ENCODE measurements at regions not wholly inside any gene's neighbourhood (a gene's known extent, or its start where the extent isn't known, plus 50 kb on each side); places are given as distances from the start of the nearest gene placed in this dataset.

- no peak for FAIRE-seq
- no TSS peak for BruUV-seq (replicated peaks)
Measured at GRCh38 chr20:48431653-48432493, 395.9 kb downstream of the PREX1 start.

GRCh38 chr20:48426630-48427029 is 401.2 kb downstream of the PREX1 start:
- no peak for DNase-seq (ENCODE audit: low spot score)
- Histone ChIP-seq H3K27ac (ENCODE audit: extremely low read length, insufficient read depth, low read length) (no peak overlapping the region), H3K9me3 (ENCODE audit: low read length) (no peaks in the 10 kb centered on the region), H3K4me2 (ENCODE audit: low read depth, low read length) (no peak overlapping the region), H4K20me1 (ENCODE audit: insufficient read depth, low read length) (no peaks in the 10 kb centered on the region), H2AFZ (ENCODE audit: low read length) (no peak overlapping the region), H3K36me3 (replicated peaks in 1 of 2; ENCODE audit: control insufficient read depth in 1 of 2, insufficient read depth in 2 of 2, low read length in 2 of 2) (no peaks in the 10 kb centered on the region), H3K79me2 (ENCODE audit: insufficient read depth, low read length) (no peaks in the 10 kb centered on the region), H3K4me1 (ENCODE audit: insufficient read depth, low read length) (no peaks in the 10 kb centered on the region), H3K4me3 (replicated peaks in 1 of 3; ENCODE audit: insufficient read depth in 1 of 3, low read depth in 2 of 3, low read length in 3 of 3) (no peak overlapping the region), H3K9ac (ENCODE audit: insufficient read depth, low read depth, low read length) (no peak overlapping the region), H3K27me3 (ENCODE audit: control insufficient read depth in 1 of 2, insufficient read depth in 2 of 2, low read length in 2 of 2) (peaks cover 1 to 44% of the 10 kb centered on the region in 2 experiments; a peak in 2 of 5 replicates)
- ChIA-PET CTCF (ENCODE audit: low intra/inter-chr PET ratio, low total read pairs) (no interaction called here), POLR2A (no interaction called here)
- intact Hi-C loops (cut with micrococcal nuclease; ENCODE audit: unreplicated experiment) (no loop called here), in situ Hi-C loops (cut with HindIII; ENCODE audit: extremely low pct_ligation_motif_present, low pct_unique_long_range_greater_than_20kb) (no loop called here)
- WGBS (ENCODE audit: low lambda C conversion rate): 58% methylated on average over 1 of the region's 1 CpG
- BruUV-seq (replicated peaks): no TSS peak
- ATAC-seq: no peak
- TF ChIP-seq ZNF746 (CRISPR knock-in tag; IDR thresholded peaks at IDR 0.05) (no peak), ZNF660 (CRISPR knock-in tag; IDR thresholded peaks at IDR 0.05; ENCODE audit: borderline replicate concordance, low read depth) (no peak), ZNF557 (CRISPR knock-in tag; IDR thresholded peaks at IDR 0.05) (no peak), ZNF18 (CRISPR knock-in tag; IDR thresholded peaks at IDR 0.05; ENCODE audit: insufficient replicate concordance) (no peak), JARID2 (CRISPR knock-in tag; IDR thresholded peaks at IDR 0.05; ENCODE audit: insufficient replicate concordance) (no peak), MIER2 (CRISPR knock-in tag; IDR thresholded peaks at IDR 0.05) (no peak), HDAC1 (CRISPR knock-in tag; IDR thresholded peaks at IDR 0.05) (no peak), TERF1 (CRISPR knock-in tag; IDR thresholded peaks at IDR 0.05) (no peak), TEAD3 (CRISPR knock-in tag; optimal IDR thresholded peaks at IDR 0.05; ENCODE audit: borderline replicate concordance) (no peak), JUNB (CRISPR knock-in tag; IDR thresholded peaks at IDR 0.05; ENCODE audit: borderline replicate concordance) (no peak), RNF2 (conservative IDR thresholded peaks at IDR 0.05; ENCODE audit: low read depth) (no peak)
- FAIRE-seq: no peak

More at GRCh38 chr20:48431653-48432493, 395.9 kb downstream of the PREX1 start:
- Histone ChIP-seq H3K9ac (ENCODE audit: insufficient read depth, low read depth, low read length) (no peak overlapping the region), H3K4me3 (replicated peaks in 1 of 3; ENCODE audit: insufficient read depth in 1 of 3, low read depth in 2 of 3, low read length in 3 of 3) (no peak overlapping the region), H3K4me2 (ENCODE audit: low read depth, low read length) (no peak overlapping the region), H3K4me1 (ENCODE audit: insufficient read depth, low read length) (no peaks in the 10 kb centered on the region), H3K27ac (ENCODE audit: extremely low read length, insufficient read depth, low read length) (no peak overlapping the region), H3K36me3 (replicated peaks in 1 of 2; ENCODE audit: control insufficient read depth in 1 of 2, insufficient read depth in 2 of 2, low read length in 2 of 2) (no peaks in the 10 kb centered on the region), H3K79me2 (ENCODE audit: insufficient read depth, low read length) (no peaks in the 10 kb centered on the region), H4K20me1 (ENCODE audit: insufficient read depth, low read length) (no peaks in the 10 kb centered on the region), H3K27me3 (ENCODE audit: control insufficient read depth in 1 of 2, insufficient read depth in 2 of 2, low read length in 2 of 2) (peaks cover 2 to 22% of the 10 kb centered on the region in 2 experiments; a peak in 2 of 5 replicates), H3K9me3 (ENCODE audit: low read length) (no peaks in the 10 kb centered on the region), H2AFZ (ENCODE audit: low read length) (no peak overlapping the region)
- intact Hi-C loops (cut with micrococcal nuclease; ENCODE audit: unreplicated experiment) (no loop called here), in situ Hi-C loops (cut with HindIII; ENCODE audit: extremely low pct_ligation_motif_present, low pct_unique_long_range_greater_than_20kb) (no loop called here)
- ATAC-seq (peak; percentile 35; the same call in 1 of the 3 replicates), DNase-seq (ENCODE audit: low spot score) (no peak)
- CTCF ChIA-PET (ENCODE audit: low intra/inter-chr PET ratio, low total read pairs): no interaction called here
- POLR2A ChIA-PET: no interaction called here
- 31% methylated on average over 8 of the region's 9 CpGs for WGBS (ENCODE audit: low lambda C conversion rate)
- TF ChIP-seq CAMTA2 (CRISPR knock-in tag; IDR thresholded peaks at IDR 0.05; ENCODE audit: borderline replicate concordance) (no peak), ZSCAN9 (CRISPR knock-in tag; IDR thresholded peaks at IDR 0.05; ENCODE audit: borderline replicate concordance) (no peak), SOX5 (CRISPR knock-in tag; IDR thresholded peaks at IDR 0.05; ENCODE audit: borderline replicate concordance) (no peak), MED1 (CRISPR knock-in tag; IDR thresholded peaks at IDR 0.05) (no peak), ZNF878 (CRISPR knock-in tag; IDR thresholded peaks at IDR 0.05) (no peak), ZNF746 (CRISPR knock-in tag; IDR thresholded peaks at IDR 0.05) (no peak), ZNF589 (CRISPR knock-in tag; conservative IDR thresholded peaks at IDR 0.05) (no peak), ZKSCAN5 (CRISPR knock-in tag; IDR thresholded peaks at IDR 0.05) (no peak), SIN3B (IDR thresholded peaks at IDR 0.05; ENCODE audit: low read length) (no peak), REPIN1 (CRISPR knock-in tag; IDR thresholded peaks at IDR 0.05; ENCODE audit: borderline replicate concordance, low read depth) (no peak)
